CD4-positive, alpha-beta T cell treated with Interleukin-2 at 100 ng/mL for 4 hours (primary cell): ENCODE measurements at regions not wholly inside any gene's neighbourhood (a gene's known extent, or its start where the extent isn't known, plus 50 kb on each side); places are given as distances from the start of the nearest gene placed in this dataset.

ENCODE experiments used
- DNase-seq: peaks from one replicate; pipeline ENCODE4 v3.0.0-alpha.2; 2020; ENCODE audit warnings: low spot score

GRCh38 chr10:128898133-128898915 lies 568.7 kb upstream of the MGMT start:
- DNase-seq: no peak

GRCh38 chr10:128898916-128899195 lies 568.2 kb upstream of the MGMT start:
- DNase-seq: no peak

GRCh38 chr10:128900456-128900855 lies 566.6 kb upstream of the MGMT start:
- DNase-seq: no peak

GRCh38 chr10:128901236-128901635 lies 565.8 kb upstream of the MGMT start:
- no peak for DNase-seq

- no peak for DNase-seq
These were observed 564.9 kb upstream of the MGMT start for GRCh38 chr10:128902031-128902710.

GRCh38 chr10:128907155-128907941 lies 559.7 kb upstream of the MGMT start:
- no peak for DNase-seq

- no peak for DNase-seq
These were observed 558.9 kb upstream of the MGMT start for GRCh38 chr10:128908099-128908498.

- no peak for DNase-seq
These were observed 558.5 kb upstream of the MGMT start for GRCh38 chr10:128908499-128908898.

- no peak for DNase-seq
These were observed 554.3 kb upstream of the MGMT start for GRCh38 chr10:128912568-128913311.

- DNase-seq: no peak
These were observed 552.4 kb upstream of the MGMT start for GRCh38 chr10:128914681-128915080.

- no peak for DNase-seq
These were observed 551.4 kb upstream of the MGMT start for GRCh38 chr10:128915630-128916029.

- DNase-seq: no peak
These were observed 550.7 kb upstream of the MGMT start for GRCh38 chr10:128916383-128916782.

- no peak for DNase-seq
These were observed 545.5 kb upstream of the MGMT start for GRCh38 chr10:128921389-128922022.

GRCh38 chr10:128922172-128922571 lies 544.9 kb upstream of the MGMT start:
- no peak for DNase-seq

GRCh38 chr10:128922619-128923196 lies 544.3 kb upstream of the MGMT start:
- DNase-seq: no peak

GRCh38 chr10:128924918-128925317 lies 542.1 kb upstream of the MGMT start:
- no peak for DNase-seq

- no peak for DNase-seq
These were observed 540.3 kb upstream of the MGMT start for GRCh38 chr10:128926711-128927110.

- DNase-seq: no peak
These were observed 539.4 kb upstream of the MGMT start for GRCh38 chr10:128927497-128928161.

- DNase-seq: no peak
These were observed 538.7 kb upstream of the MGMT start for GRCh38 chr10:128928231-128928836.

- no peak for DNase-seq
These were observed 537.9 kb upstream of the MGMT start for GRCh38 chr10:128929131-128929530.

- no peak for DNase-seq
These were observed 537.3 kb upstream of the MGMT start for GRCh38 chr10:128929767-128930166.
